NCI-H526 (cell line): ENCODE measurements at regions not wholly inside any gene's neighbourhood (a gene's known extent, or its start where the extent isn't known, plus 50 kb on each side); places are given as distances from the start of the nearest gene placed in this dataset.

Experiments used
- DNase-seq, 2 experiments: peaks; one replicate each; lab custom pipeline; 2025; lab: John Stamatoyannopoulos, UW

- DNase-seq = no peak
Measured at GRCh38 chr2:217090884-217091283, 231.0 kb upstream of the TNP1 start.

DNA sequence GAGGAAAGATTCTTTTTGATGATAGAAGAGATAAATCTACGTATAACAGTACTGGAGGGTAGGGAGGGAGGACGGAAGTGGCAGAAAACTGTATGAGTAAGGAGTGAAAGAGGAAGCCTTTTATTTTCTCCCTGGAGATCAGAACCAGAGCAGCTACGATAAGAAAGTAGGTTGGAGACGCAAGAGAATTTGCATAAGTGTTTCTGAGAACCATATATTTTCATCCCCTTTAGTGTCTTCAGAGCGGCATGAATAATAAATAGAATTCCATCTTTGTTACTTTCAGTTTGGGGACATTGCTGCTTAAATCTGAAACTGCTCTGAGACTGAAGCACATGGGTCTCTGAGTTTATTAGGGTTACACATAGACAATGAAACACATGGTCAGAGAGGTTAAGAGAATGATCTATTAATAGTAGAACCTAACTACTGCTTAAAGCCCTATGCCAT is 230.2 kb upstream of the TNP1 start:
- DNase-seq = no peak

GRCh38 chr2:217086718-217087117 is 226.9 kb upstream of the TNP1 start:
- DNase-seq = no peak

GRCh38 chr2:217086038-217086522 is 226.2 kb upstream of the TNP1 start:
- DNase-seq = no peak

DNA sequence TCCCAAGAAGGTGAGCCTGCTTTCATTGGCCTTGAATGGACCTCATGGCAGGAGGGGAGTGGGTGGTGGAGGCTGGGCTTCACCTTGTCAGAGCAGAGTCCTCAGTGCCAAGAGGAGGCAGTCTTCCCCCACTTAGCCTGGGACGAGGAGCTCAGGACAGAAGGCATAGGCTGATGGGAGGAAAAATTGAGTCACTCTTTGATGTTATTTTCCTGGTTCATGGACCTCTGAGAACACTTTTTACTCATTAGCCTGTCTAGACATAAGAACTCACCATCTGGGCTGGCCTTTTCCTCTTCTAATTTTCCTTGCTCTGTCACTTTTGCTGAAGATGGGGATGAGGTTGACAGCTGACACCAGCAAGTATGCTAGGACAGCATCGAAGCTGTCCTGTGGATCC is 225.7 kb upstream of the TNP1 start:
- DNase-seq = no peak

DNA sequence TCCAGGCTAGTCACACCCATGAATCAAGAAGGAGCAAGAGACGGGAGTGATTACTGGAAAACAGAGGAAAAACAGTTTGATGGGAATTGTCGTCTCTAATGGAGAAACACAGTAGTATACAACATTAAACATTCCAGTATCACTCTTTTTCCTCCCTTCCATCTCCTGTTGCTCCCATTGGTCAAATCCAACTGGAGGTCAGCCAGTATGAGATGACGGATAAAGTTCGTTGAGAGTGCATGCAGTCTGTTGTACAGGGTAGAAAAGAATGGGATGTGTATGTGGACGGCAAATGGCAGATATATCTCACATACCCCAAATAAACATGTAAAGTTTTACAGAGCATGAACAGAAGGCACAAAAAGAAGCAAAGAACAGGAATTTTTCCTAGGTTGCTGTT is 221.9 kb upstream of the TNP1 start:
- DNase-seq = no peak

GRCh38 chr2:217079165-217079564 is 219.3 kb upstream of the TNP1 start:
- DNase-seq = no peak

DNA sequence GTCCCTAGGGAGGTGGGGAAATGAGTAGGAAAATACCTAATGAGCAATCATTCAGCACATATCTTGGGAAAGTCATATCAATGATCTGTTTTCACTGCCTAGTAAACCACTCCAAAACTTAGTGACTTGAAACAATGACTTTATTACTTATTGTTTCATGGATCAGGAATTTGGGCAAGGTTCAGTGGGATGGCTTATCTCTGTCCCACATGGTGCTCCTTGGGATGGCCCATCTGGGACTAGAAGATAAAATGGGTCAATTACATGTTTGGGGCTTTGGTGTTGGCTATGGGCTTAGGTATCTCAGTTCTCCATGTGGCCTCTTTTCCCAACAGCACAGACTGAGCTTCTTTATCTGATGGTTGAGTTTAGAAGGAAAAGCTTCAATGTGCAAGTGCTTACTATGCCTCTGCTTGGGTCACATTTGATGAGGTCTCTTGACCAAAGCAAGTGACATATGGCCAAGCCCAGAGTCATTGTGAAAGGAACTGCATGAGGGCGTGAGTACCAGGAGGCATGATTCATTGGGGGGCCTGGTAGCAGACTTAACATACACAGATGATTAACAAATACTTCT is 218.1 kb upstream of the TNP1 start:
- no peak for DNase-seq

DNA sequence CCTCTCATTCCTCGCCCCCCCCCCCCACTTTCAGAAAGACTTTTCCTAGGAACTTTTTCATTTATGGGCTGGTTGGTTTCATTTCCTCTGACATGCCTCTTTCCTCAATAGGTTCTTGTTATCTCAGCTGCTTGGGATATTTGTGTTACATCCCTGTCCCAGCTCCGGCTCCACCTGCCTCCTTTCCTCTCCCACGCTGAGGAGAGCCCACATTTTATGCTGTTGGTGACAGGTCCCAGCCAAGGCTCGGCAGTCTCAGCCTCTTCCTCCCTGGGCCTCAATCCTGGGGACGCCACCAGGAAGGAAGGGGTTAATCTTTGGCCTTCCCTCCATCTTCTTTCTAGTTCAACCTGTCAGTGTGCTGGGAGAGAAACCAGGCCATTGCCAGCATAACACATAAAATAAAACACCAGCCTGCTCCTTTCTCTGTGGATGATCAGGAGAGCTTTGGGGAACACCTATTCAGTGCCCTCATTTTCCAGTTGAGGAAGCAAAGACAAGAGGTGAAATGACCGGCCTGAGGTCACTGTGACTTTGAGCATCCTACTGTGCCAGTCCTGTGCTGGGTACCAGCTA is 216.9 kb upstream of the TNP1 start:
- DNase-seq = no peak

DNA sequence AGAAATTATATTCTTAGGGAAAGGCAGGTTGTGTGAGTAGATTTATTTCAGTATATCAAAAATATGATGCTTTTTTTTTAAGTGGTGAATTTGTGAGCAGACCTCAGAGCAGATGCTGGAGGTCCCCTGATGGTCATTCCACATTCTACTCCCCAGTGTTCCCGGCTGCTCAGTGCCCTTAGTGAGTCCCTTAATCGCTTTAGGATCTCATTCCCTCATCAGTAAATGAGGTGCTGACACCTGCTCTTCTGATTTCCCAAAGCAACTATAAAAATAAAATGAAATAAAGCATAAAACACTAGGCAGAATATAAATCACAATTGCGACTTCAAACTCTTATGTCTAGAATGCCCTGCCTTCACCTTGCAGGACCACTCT is 216.2 kb upstream of the TNP1 start:
- DNase-seq = no peak

- no peak for DNase-seq
Measured at GRCh38 chr2:217075268-217076057, 215.6 kb upstream of the TNP1 start.

- no peak for DNase-seq
Measured at GRCh38 chr2:217074576-217075255, 214.9 kb upstream of the TNP1 start.

- no peak for DNase-seq
Measured at GRCh38 chr2:217071416-217071815, 211.6 kb upstream of the TNP1 start.

DNA sequence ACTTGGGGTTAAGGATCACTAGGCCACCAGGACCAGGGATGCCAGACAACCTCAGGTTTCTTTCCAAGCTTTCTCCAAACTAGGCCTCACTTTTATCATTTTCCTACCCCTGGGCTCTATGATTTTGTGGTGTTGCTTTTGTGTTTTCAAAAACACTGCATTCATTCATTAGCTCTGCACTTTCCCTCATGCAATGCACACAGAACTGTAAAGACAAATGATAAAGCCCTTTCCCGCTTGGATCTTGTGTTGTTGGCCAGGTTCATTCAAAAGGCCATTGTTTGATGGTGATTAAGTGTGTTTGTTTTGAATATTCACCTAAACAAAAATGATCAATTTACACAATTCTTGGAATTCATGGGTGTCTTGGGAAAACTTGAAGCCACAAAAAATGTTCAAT is 210.7 kb upstream of the TNP1 start:
- DNase-seq = no peak

DNA sequence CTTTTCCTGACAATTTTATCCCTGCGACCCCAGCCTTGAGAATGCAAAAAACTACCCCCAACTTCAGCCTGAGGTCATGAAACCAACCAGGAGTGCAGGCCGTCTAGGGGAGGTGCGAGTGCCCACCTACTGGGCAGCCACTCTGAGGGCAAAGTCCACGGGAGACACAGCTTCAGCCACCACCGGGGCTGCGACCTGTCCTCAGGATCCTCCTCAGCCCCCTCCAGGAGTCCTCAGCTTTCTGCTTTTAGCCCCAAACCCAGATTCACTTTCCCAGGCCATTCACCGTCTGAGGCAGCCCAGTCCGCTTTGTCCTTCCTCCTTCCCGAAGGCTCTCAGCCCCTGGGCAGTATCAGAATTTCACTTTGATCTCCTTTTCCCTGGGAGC is 210.2 kb upstream of the TNP1 start:
- no peak for DNase-seq

GRCh38 chr2:217069263-217070042 is 209.6 kb upstream of the TNP1 start:
- DNase-seq = no peak

DNA sequence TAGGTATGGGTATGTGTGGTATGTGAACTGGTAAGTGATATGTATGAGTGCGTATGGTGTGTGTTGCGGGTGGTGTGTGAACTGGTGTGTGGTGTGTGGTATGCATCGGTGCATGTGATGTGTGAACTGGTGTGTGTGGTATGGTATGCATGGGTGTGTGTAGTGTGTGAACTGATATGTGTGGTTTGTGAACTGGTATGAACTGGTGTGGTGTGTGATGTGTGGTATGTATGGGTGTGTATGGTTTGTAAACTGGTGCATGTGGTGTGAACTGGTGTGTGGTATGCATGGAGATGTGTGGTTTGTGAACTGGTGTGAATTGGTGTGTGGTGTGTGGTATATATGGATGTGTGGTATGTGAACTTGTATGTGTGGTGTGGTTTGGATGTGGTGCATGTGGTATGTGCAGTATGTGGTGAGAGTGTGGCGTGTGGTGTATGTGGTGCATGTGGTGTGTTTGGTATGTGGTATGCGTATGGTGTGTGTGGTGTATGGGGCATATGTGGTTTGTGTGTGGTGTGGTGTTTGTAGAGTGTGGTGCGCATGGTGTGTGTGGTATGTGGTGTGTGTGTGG is 208.9 kb upstream of the TNP1 start:
- no peak for DNase-seq

GRCh38 chr2:217067787-217068186 is 207.9 kb upstream of the TNP1 start:
- no peak for DNase-seq

DNA sequence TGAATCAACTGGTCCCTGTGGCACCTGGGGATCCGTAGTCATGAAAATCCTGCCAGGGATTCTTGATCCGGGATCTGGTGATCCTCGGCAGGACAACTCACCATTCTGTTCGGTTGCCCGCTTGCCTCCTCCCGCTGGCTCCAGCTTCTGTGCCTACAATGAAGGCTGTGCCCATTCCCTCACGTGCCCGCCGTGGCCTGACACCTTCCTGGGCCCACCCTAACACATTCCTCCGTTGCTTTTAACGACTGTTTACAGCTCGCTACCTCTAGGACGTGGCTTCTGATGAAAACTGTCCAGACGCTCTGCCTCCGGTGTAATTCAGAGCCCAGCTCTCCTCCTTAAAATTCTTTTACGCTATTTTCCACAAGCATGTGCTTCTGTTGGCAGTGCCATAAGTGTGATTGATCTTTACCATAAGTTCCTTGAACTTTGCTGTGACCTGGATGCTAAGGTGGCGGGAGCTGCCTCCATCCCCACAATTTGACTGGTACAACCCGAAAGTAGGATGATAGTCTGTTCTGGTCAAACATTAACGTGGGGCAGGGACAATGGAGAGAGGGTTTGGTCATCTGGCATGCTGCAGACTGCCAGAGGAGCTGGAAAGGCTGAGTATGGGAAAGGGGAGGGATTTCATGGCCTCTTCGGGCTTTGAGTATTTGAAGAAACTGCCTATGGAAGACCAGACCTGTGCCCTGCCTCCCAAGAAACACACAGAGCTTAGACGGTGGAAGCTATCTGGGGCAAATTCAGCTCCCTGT is 206.8 kb upstream of the TNP1 start:
- DNase-seq = no peak

DNA sequence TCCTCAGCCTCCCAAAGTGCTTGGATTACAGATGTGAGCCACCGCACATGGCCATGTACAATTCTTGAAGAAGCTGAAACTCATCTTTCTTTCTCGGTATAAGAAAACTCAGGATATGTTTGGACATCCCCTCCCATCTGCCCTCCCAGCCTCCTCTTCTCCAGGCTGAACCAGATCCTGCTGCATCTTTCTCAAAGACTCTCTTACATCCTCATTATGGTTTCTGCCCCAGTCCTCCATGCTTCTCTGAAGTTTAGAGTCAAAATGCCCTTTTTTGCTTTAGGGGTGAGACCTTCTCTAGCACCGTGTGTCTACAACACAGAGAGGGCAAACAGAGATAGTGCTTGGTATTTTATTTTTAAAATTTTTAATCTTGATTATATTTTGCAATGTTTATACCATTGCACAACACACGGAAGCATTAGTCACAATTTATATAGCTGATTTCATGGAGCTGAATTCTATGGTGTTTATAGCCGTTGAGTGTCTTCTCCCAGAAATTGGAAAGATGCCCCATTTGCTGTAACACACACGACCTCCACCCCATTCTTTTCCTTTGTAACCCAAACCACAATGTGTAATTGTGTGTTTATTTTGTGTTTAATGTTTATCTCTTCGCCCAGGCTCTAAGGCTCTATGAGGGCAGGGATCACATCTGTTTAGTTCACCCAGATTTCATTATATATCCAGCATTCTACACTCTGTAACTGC is 206.0 kb upstream of the TNP1 start:
- DNase-seq = no peak

DNA sequence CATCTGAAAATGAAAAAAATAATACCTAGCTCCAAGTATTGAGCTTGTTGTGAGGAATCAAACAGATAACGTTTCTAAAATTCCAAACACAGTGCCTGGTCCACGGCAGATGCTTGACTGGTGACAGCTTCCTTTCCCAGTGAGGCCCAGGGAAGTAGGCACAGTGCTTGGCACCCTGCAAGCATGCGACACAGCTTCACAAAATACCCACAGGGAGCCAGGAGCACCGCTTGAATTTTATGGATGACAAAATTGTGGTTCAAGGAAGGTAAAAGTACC is 205.1 kb upstream of the TNP1 start:
- DNase-seq = no peak
